ENCODE measurements at regions not wholly inside any gene's neighbourhood (a gene's known extent, or its start where the extent isn't known, plus 50 kb on each side); places are given as distances from the start of the nearest gene placed in this dataset.

DNA sequence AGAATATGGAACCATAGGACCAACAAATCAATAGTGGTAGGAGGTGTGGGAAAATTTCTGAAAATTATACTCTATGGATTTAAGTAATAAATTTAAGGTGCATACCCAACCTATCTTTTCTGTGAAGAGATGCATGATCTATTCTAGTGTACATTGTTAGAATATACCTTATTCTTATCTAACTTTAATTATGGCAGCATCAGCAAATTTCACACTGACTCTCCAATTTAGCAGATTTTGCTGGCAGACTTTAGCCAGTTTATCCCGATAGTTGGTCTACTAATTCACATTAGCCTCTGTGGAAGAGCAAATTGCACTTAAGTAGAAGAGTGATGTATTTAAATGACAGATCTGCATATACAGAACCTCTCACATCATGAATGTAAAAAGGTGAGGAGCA lies 400.0 kb downstream of the PLA2G4A start:
- TF ChIP-seq EZH2 (IDR thresholded peaks at IDR 0.05; ENCODE audit: borderline replicate concordance, insufficient read depth, low read length, poor library complexity, severe bottlenecking), result no peak
- no peak for TF ChIP-seq CTCF (IDR thresholded peaks at IDR 0.05; ENCODE audit: poor library complexity, severe bottlenecking)
- no peak for TF ChIP-seq POLR2AphosphoS5 (IDR thresholded peaks at IDR 0.05)
- TF ChIP-seq RAD21 (conservative IDR thresholded peaks at IDR 0.05), result no peak
- TF ChIP-seq, protein P1, sequence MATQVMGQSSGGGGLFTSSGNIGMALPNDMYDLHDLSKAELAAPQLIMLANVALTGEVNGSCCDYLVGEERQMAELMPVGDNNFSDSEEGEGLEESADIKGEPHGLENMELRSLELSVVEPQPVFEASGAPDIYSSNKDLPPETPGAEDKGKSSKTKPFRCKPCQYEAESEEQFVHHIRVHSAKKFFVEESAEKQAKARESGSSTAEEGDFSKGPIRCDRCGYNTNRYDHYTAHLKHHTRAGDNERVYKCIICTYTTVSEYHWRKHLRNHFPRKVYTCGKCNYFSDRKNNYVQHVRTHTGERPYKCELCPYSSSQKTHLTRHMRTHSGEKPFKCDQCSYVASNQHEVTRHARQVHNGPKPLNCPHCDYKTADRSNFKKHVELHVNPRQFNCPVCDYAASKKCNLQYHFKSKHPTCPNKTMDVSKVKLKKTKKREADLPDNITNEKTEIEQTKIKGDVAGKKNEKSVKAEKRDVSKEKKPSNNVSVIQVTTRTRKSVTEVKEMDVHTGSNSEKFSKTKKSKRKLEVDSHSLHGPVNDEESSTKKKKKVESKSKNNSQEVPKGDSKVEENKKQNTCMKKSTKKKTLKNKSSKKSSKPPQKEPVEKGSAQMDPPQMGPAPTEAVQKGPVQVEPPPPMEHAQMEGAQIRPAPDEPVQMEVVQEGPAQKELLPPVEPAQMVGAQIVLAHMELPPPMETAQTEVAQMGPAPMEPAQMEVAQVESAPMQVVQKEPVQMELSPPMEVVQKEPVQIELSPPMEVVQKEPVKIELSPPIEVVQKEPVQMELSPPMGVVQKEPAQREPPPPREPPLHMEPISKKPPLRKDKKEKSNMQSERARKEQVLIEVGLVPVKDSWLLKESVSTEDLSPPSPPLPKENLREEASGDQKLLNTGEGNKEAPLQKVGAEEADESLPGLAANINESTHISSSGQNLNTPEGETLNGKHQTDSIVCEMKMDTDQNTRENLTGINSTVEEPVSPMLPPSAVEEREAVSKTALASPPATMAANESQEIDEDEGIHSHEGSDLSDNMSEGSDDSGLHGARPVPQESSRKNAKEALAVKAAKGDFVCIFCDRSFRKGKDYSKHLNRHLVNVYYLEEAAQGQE (IDR thresholded peaks at IDR 0.05; ENCODE audit: borderline replicate concordance), result no peak
- no peak for TF ChIP-seq EP300 (conservative IDR thresholded peaks at IDR 0.05; ENCODE audit: poor library complexity, severe bottlenecking)
- no peak for TF ChIP-seq SMC3 (conservative IDR thresholded peaks at IDR 0.05; ENCODE audit: poor library complexity)
